ENCODE measurements at regions not wholly inside any gene's neighbourhood (a gene's known extent, or its start where the extent isn't known, plus 50 kb on each side); places are given as distances from the start of the nearest gene placed in this dataset.

- Histone ChIP-seq H3K36me3 (no peaks in the 10 kb centered on the region), H3K27ac (no peak overlapping the region), H3K9me3 (no peaks in the 10 kb centered on the region), H3K27me3 (no peaks in the 10 kb centered on the region), H3K4me1 (peaks cover 0 to 4% of the 10 kb centered on the region in 2 donors), H3K4me3 (no peak overlapping the region)
- in situ Hi-C loops (cut with MboI; ENCODE audit: low sequenced_read_pairs in 4 of 4): no loop called here
- no peak for ATAC-seq
- intact Hi-C loops (cut with DNase I; ENCODE audit: low total_unique reads): no loop called here
- no peak for TF ChIP-seq POLR2A (IDR thresholded peaks at IDR 0.05)
- no peak for TF ChIP-seq CTCF (IDR thresholded peaks at IDR 0.05 in 4 of 5, conservative IDR thresholded peaks at IDR 0.05 in 1 of 5)
- DNase-seq: no peak
These were observed 240.8 kb upstream of the ZPLD1 start for GRCh38 chr3:102194001-102194400.

GRCh38 chr3:102194760-102195159 is 240.1 kb upstream of the ZPLD1 start:
- H3K36me3 ChIP-seq: no peaks in the 10 kb centered on the region
- no peak overlapping the region for H3K4me3 ChIP-seq
- ATAC-seq (no peak), DNase-seq (no peak)
- intact Hi-C loops (cut with DNase I; ENCODE audit: low total_unique reads): no loop called here
- TF ChIP-seq POLR2A (IDR thresholded peaks at IDR 0.05) (no peak), CTCF (IDR thresholded peaks at IDR 0.05 in 4 of 5, conservative IDR thresholded peaks at IDR 0.05 in 1 of 5) (no peak)
- H3K4me1 ChIP-seq: no peaks in the 10 kb centered on the region
- H3K9me3 ChIP-seq: no peaks in the 10 kb centered on the region
- in situ Hi-C loops (cut with MboI; ENCODE audit: low sequenced_read_pairs in 4 of 4): no loop called here
- H3K27me3 ChIP-seq: no peaks in the 10 kb centered on the region
- H3K27ac ChIP-seq: no peak overlapping the region

DNA sequence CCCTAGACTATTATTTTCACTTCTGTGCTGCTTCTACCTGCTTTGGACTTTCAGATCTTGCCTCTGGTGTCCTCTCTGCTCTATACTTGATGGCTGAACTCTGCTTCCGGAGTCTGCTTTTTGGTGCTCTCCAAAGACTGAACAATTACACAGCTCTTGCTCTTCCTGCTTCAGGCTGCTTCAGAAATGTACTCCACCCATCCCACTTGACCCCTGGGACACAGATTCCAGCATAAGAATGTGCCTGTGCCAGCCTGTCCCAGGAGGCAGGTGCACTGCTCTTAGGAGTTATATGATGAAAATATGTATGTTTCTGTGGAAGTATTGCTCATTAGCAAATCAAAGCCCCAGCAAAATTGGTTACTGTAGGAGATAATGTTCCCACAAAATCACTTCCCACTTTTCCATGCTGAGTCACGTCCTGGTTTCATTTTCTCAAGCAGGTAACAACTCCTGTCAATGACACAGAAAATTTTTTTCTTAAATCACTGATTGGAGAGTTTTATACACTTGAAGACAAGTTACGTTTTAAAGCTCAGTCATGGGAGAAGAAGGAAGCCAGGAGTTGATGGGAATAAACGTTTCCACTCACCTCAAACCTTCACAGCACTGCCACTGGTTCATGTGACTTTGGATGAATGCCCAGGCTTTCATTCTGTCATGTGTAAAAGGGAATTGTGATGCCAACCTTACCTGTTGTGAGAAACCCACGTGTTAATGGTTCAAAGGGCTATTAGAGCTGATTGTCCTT is 239.4 kb upstream of the ZPLD1 start:
- H3K27me3 ChIP-seq: no peaks in the 10 kb centered on the region
- ATAC-seq (no peak), DNase-seq (no peak)
- intact Hi-C loops (cut with DNase I; ENCODE audit: low total_unique reads) (no loop called here), in situ Hi-C loops (cut with MboI; ENCODE audit: low sequenced_read_pairs in 4 of 4) (no loop called here)
- no peak overlapping the region for H3K4me3 ChIP-seq
- no peak overlapping the region for H3K27ac ChIP-seq
- no peaks in the 10 kb centered on the region for H3K9me3 ChIP-seq
- no peaks in the 10 kb centered on the region for H3K4me1 ChIP-seq
- TF ChIP-seq CTCF (IDR thresholded peaks at IDR 0.05 in 4 of 5, conservative IDR thresholded peaks at IDR 0.05 in 1 of 5) (no peak), POLR2A (IDR thresholded peaks at IDR 0.05) (no peak)
- H3K36me3 ChIP-seq: no peaks in the 10 kb centered on the region

DNA sequence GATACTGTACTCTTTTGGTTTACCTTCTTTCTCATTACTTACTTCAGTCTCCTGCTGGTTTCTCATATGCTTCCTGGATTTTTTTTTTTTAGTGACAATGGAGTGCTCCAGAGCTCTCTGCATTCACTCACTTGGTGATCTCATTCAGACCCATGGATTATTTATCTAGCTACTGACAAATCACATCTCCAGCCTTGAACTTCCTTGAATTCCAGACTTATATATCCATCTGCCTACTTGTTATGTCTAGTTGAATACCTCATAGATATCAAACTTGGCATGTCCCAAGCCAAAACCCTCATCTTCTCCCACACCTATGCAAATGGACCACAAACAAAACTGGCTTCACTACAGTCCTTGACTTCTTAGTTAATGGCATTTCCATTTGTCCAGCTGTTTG is 234.7 kb upstream of the ZPLD1 start:
- TF ChIP-seq POLR2A (IDR thresholded peaks at IDR 0.05): no peak
- TF ChIP-seq CTCF (IDR thresholded peaks at IDR 0.05 in 4 of 5, conservative IDR thresholded peaks at IDR 0.05 in 1 of 5): no peak
- Histone ChIP-seq H3K27me3 (no peaks in the 10 kb centered on the region), H3K36me3 (no peaks in the 10 kb centered on the region), H3K9me3 (no peaks in the 10 kb centered on the region), H3K4me3 (no peak overlapping the region), H3K27ac (no peak overlapping the region), H3K4me1 (no peaks in the 10 kb centered on the region)
- intact Hi-C loops (cut with DNase I; ENCODE audit: low total_unique reads): loop anchor here (10.0 kb wide), 1 partner anchor 85 kb away; no protein-coding TSS in a partner anchor
- in situ Hi-C loops (cut with MboI; ENCODE audit: low sequenced_read_pairs in 4 of 4): loop anchor here in 1 of 4 donors (25.0 kb wide), 1 partner anchor 188 kb away; no protein-coding TSS in a partner anchor
- no peak for DNase-seq
- no peak for ATAC-seq

All from gastrocnemius medialis (tissue), 4 donors.